ENCODE measurements at regions not wholly inside any gene's neighbourhood (a gene's known extent, or its start where the extent isn't known, plus 50 kb on each side); places are given as distances from the start of the nearest gene placed in this dataset.

- Histone ChIP-seq H3K9me3 (ENCODE audit: control insufficient read depth, low read depth, low read length) (peaks cover 9% of the 10 kb centered on the region), H3K27ac (ENCODE audit: control insufficient read depth, insufficient read depth, low read length) (no peak overlapping the region), H3K27me3 (ENCODE audit: control insufficient read depth, extremely low read depth, insufficient read depth, low read length) (no peaks in the 10 kb centered on the region), H4K20me1 (ENCODE audit: control insufficient read depth, extremely low read depth, insufficient read depth, low read length) (no peaks in the 10 kb centered on the region), H2AFZ (ENCODE audit: control insufficient read depth, low read length) (no peak overlapping the region), H3K79me2 (ENCODE audit: control insufficient read depth, insufficient read depth, low read length) (no peaks in the 10 kb centered on the region), H3K36me3 (ENCODE audit: control insufficient read depth in 2 of 2, extremely low read depth in 1 of 2, insufficient read depth in 2 of 2, low read length in 2 of 2) (no peaks in the 10 kb centered on the region), H3K4me3 (ENCODE audit: control insufficient read depth in 2 of 3, extremely low read depth in 1 of 3, insufficient read depth in 2 of 3, low read depth in 1 of 3, low read length in 3 of 3) (no peak overlapping the region), H3K4me1 (ENCODE audit: control insufficient read depth, extremely low read depth, insufficient read depth, low read length) (peaks cover 1% of the 10 kb centered on the region), H3K9me1 (ENCODE audit: control insufficient read depth, extremely low read depth, insufficient read depth, low read length) (no peaks in the 10 kb centered on the region), H3K4me2 (ENCODE audit: control insufficient read depth, extremely low read depth, insufficient read depth, low read depth, low read length) (no peak overlapping the region), H3K9ac (ENCODE audit: control insufficient read depth, extremely low read depth, insufficient read depth, low read length) (no peak overlapping the region)
- FAIRE-seq (no peak), DNase-seq (ENCODE audit: low read depth, low spot score) (no peak)
- dilution Hi-C loops (cut with MboI; ENCODE audit: extremely low pct_ligation_motif_present, low sequenced_read_pairs) = no loop called here
- no peak for TF ChIP-seq CTCF (optimal IDR thresholded peaks at IDR 0.05 in 1 of 3, IDR thresholded peaks at IDR 0.05 in 1 of 3, conservative IDR thresholded peaks at IDR 0.05 in 1 of 3; ENCODE audit: extremely low read depth in 1 of 3, insufficient read depth in 2 of 3, low read length in 3 of 3)
- TF ChIP-seq EZH2 (IDR thresholded peaks at IDR 0.05; ENCODE audit: low read length) = no peak
These were observed 294.8 kb downstream of the LPIN1 start for GRCh38 chr2:12041236-12041635.

- peaks cover 5% of the 10 kb centered on the region for H3K4me1 ChIP-seq (ENCODE audit: control insufficient read depth, extremely low read depth, insufficient read depth, low read length)
- no peak overlapping the region for H3K4me3 ChIP-seq (ENCODE audit: control insufficient read depth in 2 of 3, extremely low read depth in 1 of 3, insufficient read depth in 2 of 3, low read depth in 1 of 3, low read length in 3 of 3)
- H3K9me3 ChIP-seq (ENCODE audit: control insufficient read depth, low read depth, low read length) = peaks cover 9% of the 10 kb centered on the region
- H3K9me1 ChIP-seq (ENCODE audit: control insufficient read depth, extremely low read depth, insufficient read depth, low read length) = no peaks in the 10 kb centered on the region
- H3K36me3 ChIP-seq (ENCODE audit: control insufficient read depth in 2 of 2, extremely low read depth in 1 of 2, insufficient read depth in 2 of 2, low read length in 2 of 2) = no peaks in the 10 kb centered on the region
- H2AFZ ChIP-seq (ENCODE audit: control insufficient read depth, low read length) = no peak overlapping the region
- H3K4me2 ChIP-seq (ENCODE audit: control insufficient read depth, extremely low read depth, insufficient read depth, low read depth, low read length) = no peak overlapping the region
- no peaks in the 10 kb centered on the region for H3K27me3 ChIP-seq (ENCODE audit: control insufficient read depth, extremely low read depth, insufficient read depth, low read length)
- H3K9ac ChIP-seq (ENCODE audit: control insufficient read depth, extremely low read depth, insufficient read depth, low read length) = no peak overlapping the region
- TF ChIP-seq CTCF (optimal IDR thresholded peaks at IDR 0.05 in 1 of 3, IDR thresholded peaks at IDR 0.05 in 1 of 3, conservative IDR thresholded peaks at IDR 0.05 in 1 of 3; ENCODE audit: extremely low read depth in 1 of 3, insufficient read depth in 2 of 3, low read length in 3 of 3) (no peak), EZH2 (IDR thresholded peaks at IDR 0.05; ENCODE audit: low read length) (no peak)
- dilution Hi-C loops (cut with MboI; ENCODE audit: extremely low pct_ligation_motif_present, low sequenced_read_pairs) = no loop called here
- no peak overlapping the region for H3K27ac ChIP-seq (ENCODE audit: control insufficient read depth, insufficient read depth, low read length)
- FAIRE-seq (no peak), DNase-seq (ENCODE audit: low read depth, low spot score) (no peak)
- H3K79me2 ChIP-seq (ENCODE audit: control insufficient read depth, insufficient read depth, low read length) = no peaks in the 10 kb centered on the region
- no peaks in the 10 kb centered on the region for H4K20me1 ChIP-seq (ENCODE audit: control insufficient read depth, extremely low read depth, insufficient read depth, low read length)
These were observed 296.7 kb downstream of the LPIN1 start for GRCh38 chr2:12043131-12043530.
